Left ventricle myocardium superior (tissue), 1 donor: ENCODE measurements at regions not wholly inside any gene's neighbourhood (a gene's known extent, or its start where the extent isn't known, plus 50 kb on each side); places are given as distances from the start of the nearest gene placed in this dataset.
A peak's percentile ranks its signal among the peaks of the same experiment; 100 is the strongest.

ENCODE experiments used
- ATAC-seq: fragments of 200-7000 bp; cut with Tn5 transposase; one replicate; pipeline ENCODE4 v1.9.1; 2020; ENCODE audit warnings: mild to moderate bottlenecking, moderate library complexity
- DNase-seq: peaks from one replicate; pipeline ENCODE4 v3.0.0-alpha.2; 2020
- intact Hi-C: fragments of 100-400 bp; cut with micrococcal nuclease; formaldehyde crosslinking; loops from one replicate; pipeline ENCODE4 v1.11.0; 2022
- donor health status: DM: no; HTN: yes; CAD: no; lungs with severe emphysema.

GRCh38 chr4:167622481-167623240, 388.4 kb upstream of the SPOCK3 start:
- ATAC-seq (no peak), DNase-seq (peak; percentile 37)
- intact Hi-C loops = no loop called here

GRCh38 chr4:167623241-167623572, 388.9 kb upstream of the SPOCK3 start:
- no peak for ATAC-seq
- DNase-seq = no peak
- intact Hi-C loops = no loop called here

DNA sequence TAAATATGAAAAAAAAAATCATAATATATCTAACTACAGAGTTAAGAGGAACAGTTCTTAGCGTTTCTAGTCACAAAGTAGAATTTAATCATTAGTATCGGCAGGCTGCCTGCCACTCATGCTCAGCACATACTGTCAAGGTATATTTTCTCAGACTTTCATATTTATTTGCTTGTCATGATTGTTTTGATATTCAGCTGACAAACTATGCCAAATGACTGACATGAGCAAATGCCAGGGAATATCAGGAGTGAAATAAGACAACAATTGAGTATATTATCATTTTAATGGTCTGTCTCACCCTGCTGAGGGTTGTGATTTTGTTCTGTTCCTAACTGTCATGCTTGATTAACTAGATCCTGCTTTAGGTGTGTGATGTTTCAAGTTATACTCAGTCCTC, 395.0 kb upstream of the SPOCK3 start:
- DNase-seq = no peak
- ATAC-seq = no peak
- intact Hi-C loops = no loop called here

DNA sequence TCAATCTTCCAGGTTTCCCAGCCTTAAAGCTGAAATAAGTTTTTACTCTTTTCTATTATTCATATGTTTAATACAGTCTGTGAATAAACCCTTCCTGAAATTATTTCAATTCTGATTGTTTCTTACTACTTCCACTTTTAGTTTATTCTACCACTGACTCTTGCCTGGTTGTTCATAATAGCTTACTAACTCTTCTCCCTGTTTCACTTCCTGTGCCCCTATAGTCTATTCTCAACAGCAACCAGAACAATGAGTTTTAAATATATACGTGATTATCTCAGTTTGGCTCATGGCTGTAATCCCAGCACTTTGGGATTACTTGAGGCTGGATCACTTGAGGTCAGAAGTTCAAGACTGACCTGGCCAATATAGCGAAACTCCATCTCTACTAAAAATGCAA, 408.0 kb upstream of the SPOCK3 start:
- intact Hi-C loops = no loop called here
- DNase-seq (no peak), ATAC-seq (no peak)

DNA sequence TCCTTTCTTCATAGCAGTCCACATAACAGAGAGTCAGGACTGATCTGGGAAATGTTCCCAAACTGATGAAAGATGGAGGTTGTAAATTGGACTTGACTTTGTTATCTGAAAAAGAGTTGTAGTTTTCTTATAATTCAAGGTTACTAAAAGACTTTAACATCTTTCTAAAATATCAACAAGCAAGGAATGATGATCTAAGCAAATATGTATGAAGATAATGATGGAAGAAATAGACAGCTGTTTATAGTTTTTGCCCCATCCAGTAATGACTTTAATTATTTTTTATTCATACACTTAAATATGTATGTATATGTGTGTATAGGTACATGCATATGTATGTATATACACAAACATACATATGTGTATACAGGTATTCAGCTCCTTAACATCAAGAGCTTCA, 411.1 kb upstream of the SPOCK3 start:
- intact Hi-C loops = no loop called here
- ATAC-seq (no peak), DNase-seq (no peak)

- intact Hi-C loops = no loop called here
- DNase-seq = no peak
These were observed 418.0 kb upstream of the SPOCK3 start for GRCh38 chr4:167652267-167652666.

DNA sequence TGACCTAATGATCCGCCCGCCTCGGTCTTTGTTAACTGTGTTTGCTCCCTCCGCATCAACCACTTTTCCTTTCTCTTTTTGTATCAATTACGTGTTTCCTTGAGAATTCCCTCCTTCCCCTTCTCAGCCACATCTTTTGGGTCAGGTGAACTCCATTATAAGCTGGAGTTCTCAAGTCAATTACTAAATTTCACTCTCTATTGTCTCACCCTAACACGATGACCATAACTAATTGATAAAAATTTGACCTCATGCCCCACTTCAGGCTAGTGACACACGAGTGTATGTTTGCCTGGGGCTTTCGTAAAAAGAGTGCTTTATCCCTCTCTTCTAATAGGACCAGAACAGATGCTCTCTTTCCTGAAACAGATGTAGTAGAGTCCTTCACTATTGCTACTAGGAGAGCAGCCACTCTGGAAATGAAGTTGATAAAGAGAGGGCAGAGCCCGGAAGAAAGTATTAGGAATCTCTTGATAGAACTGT, 403.6 kb upstream of the ANXA10 start:
- ATAC-seq (no peak), DNase-seq (no peak)
- intact Hi-C loops = no loop called here

More at GRCh38 chr4:167652267-167652666, 418.0 kb upstream of the SPOCK3 start:
- no peak for ATAC-seq

GRCh38 chr4:167702391-167702790, 389.9 kb upstream of the ANXA10 start:
- DNase-seq (no peak), ATAC-seq (no peak)
- intact Hi-C loops = no loop called here

DNA sequence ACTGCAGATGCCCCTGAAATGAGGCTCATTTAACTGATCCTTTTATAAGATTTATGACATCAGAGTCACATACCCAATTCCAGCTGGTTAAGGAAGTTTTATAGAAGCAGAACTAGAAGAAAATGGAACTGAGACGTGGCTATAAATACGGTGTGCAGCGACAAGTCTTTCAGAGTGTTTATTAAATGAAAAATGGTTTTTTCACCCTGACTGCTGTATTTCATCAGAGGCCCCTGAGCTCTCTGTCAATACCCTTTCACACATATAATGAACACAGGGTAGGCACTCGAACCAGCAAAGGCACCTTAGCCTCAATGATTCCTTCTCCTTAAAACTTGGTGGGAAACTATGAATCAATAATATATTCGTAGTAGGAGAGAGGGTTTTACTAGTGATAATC, 380.8 kb upstream of the ANXA10 start:
- DNase-seq = no peak
- ATAC-seq = no peak
- intact Hi-C loops = no loop called here

- ATAC-seq (no peak), DNase-seq (no peak)
- intact Hi-C loops = no loop called here
These were observed 378.6 kb upstream of the ANXA10 start for GRCh38 chr4:167713756-167714155.

GRCh38 chr4:167715176-167715575, 377.2 kb upstream of the ANXA10 start:
- ATAC-seq = no peak
- DNase-seq = no peak
- intact Hi-C loops = no loop called here

- ATAC-seq = no peak
- intact Hi-C loops = no loop called here
These were observed 374.8 kb upstream of the ANXA10 start for GRCh38 chr4:167717495-167717894.

DNA sequence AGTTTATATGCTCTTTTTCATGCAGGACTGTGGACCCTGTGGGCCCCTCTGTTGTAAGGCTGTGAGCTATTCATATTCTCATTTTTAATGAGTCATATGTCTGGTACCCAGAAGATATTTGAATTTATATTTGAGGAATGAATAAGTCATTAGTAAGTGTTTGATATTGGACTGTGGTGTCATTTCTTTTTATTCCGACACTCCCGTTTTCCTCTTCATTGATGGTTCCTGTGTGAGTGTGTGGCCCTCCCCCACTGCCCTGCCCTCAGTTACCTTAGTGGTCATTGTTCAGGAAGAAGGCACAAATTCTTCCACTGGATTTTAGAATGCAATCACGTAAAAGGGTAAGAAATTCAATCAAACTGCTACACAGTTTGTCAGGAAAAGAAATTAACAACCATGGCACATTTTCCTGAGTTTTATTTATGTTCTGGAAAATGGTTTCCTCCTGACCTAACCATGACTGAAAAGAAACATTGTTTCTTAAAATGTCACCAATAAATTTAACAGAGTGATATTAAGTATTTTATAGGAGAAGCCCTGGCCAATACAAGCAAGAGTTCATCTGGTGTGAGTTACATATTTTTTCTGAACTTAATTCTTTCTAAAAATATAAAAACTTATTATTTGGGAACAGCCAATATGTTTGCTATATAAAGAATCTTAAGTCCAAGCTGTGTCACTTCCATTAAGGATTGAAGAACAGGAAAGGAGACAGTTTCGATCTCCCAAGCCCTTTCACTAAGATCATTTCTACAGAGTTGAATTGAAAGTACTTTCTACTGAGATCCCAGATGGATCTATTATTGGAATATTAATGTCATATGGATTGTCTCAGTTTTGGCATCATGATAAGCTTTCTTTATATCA, 370.5 kb upstream of the ANXA10 start:
- ATAC-seq = no peak
- intact Hi-C loops = no loop called here

More at GRCh38 chr4:167717495-167717894, 374.8 kb upstream of the ANXA10 start:
- DNase-seq = no peak

GRCh38 chr4:167722487-167722808, 369.9 kb upstream of the ANXA10 start:
- DNase-seq (no peak), ATAC-seq (no peak)
- intact Hi-C loops = no loop called here

More for the DNA sequence above, 370.5 kb upstream of the ANXA10 start:
- DNase-seq = no peak

DNA sequence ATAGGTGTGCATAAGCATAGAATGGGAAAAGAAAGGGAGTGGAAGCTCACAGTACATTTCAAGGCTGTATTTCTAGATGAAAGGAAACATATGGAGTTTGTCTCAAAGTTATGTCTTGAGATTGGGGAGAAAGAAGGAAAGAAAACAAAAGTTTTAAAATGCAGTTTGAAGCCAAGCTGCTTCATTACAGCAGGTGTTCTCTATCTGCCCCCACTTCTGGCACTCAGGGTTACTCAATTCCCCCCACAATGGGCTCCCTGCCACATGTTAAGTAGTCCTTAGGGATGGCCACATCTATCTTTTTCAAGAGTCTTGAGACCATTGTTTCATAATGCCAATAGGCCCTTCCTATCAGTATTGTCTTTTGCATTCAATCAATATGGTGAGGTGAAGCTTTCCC, 367.4 kb upstream of the ANXA10 start:
- DNase-seq (no peak), ATAC-seq (no peak)
- intact Hi-C loops = no loop called here

- intact Hi-C loops = no loop called here
- DNase-seq = no peak
- no peak for ATAC-seq
These were observed 361.6 kb upstream of the ANXA10 start for GRCh38 chr4:167730769-167731168.

GRCh38 chr4:167745024-167745687, 347.2 kb upstream of the ANXA10 start:
- DNase-seq (no peak), ATAC-seq (no peak)
- intact Hi-C loops = no loop called here

DNA sequence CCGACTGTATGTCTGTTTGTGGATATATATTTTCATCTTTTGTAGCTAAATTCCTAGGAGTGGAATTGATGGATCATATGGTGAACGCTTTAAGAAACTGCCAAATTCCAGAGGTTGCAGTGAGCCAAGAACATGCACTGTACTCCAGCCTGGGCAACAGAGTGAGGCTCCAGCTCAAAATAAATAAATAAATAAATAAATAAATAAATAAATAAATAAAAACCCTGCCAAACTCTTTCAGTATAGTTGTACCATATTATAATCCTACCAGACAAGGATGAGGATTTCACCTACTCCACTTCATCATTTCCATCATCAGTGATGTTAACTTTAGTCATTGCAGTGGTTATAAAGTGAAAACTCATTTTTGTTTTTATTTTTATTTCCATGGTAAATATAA, 325.1 kb upstream of the ANXA10 start:
- intact Hi-C loops = no loop called here
- no peak for DNase-seq
- no peak for ATAC-seq

DNA sequence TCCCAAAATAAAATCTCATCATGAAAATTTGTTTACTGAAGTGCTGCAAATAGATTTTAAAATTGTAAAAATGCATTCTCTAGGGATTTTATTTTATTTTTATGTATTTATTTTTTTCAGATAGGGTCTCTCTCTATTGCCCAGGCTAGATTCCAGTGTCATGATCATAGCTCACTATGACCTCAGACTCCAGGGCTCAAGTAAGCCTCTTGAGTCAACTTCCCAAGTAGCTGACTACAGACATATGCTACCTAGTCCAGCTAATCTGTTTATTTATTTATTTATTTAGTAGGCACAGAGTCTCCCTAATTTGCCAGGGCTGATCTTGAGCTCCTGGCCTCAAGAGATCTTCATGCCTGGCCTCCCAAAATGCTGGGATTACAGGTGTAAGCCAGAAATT, 317.7 kb upstream of the ANXA10 start:
- no peak for DNase-seq
- ATAC-seq = no peak
- intact Hi-C loops = no loop called here

GRCh38 chr4:167775375-167775774, 317.0 kb upstream of the ANXA10 start:
- intact Hi-C loops = no loop called here
- DNase-seq (no peak), ATAC-seq (no peak)
